PFSK-1 (cell line): ENCODE measurements at regions not wholly inside any gene's neighbourhood (a gene's known extent, or its start where the extent isn't known, plus 50 kb on each side); places are given as distances from the start of the nearest gene placed in this dataset.

Experiments used
- FOXP2 ChIP-seq: optimal IDR thresholded peaks from 2 replicates; pipeline ENCODE3; 2011; ENCODE audit warnings: borderline replicate concordance, control low read depth, inconsistent platforms; ENCODE audit not compliant: insufficient read depth; ENCODE audit errors: extremely low read length, extremely low read depth
- POLR2AphosphoS5 ChIP-seq: IDR thresholded peaks from 2 replicates; pipeline ENCODE4 v1.6.1; 2012; ENCODE audit warnings: low read depth, mild to moderate bottlenecking, control low read depth, low read length, moderate library complexity
- SIN3A ChIP-seq: IDR thresholded peaks from 2 replicates; pipeline ENCODE4 v1.6.1; 2012; ENCODE audit warnings: mild to moderate bottlenecking, low read length, moderate library complexity, borderline replicate concordance; ENCODE audit not compliant: insufficient read depth
- TAF1 ChIP-seq: IDR thresholded peaks from 2 replicates; pipeline ENCODE4 v1.6.1; 2012; ENCODE audit warnings: low read length, control low read depth, borderline replicate concordance; ENCODE audit not compliant: insufficient read depth
- TF ChIP-seq, protein P1 (sequence below), 2 experiments: IDR thresholded peaks; 2 replicates each; pipeline versions ENCODE4 v1.6.1 to v1.8.0; 2011 to 2012; ENCODE audit warnings: low read depth in 2 of 2, low read length in 2 of 2, control low read depth in 1 of 2, inconsistent platforms in 1 of 2, mild to moderate bottlenecking in 1 of 2, moderate library complexity in 1 of 2; ENCODE audit not compliant: insufficient read depth in 1 of 2

- TF ChIP-seq FOXP2, result no peak
- no peak for TF ChIP-seq POLR2AphosphoS5
- no peak for TF ChIP-seq TAF1
- no peak for TF ChIP-seq SIN3A
- TF ChIP-seq, protein P1, sequence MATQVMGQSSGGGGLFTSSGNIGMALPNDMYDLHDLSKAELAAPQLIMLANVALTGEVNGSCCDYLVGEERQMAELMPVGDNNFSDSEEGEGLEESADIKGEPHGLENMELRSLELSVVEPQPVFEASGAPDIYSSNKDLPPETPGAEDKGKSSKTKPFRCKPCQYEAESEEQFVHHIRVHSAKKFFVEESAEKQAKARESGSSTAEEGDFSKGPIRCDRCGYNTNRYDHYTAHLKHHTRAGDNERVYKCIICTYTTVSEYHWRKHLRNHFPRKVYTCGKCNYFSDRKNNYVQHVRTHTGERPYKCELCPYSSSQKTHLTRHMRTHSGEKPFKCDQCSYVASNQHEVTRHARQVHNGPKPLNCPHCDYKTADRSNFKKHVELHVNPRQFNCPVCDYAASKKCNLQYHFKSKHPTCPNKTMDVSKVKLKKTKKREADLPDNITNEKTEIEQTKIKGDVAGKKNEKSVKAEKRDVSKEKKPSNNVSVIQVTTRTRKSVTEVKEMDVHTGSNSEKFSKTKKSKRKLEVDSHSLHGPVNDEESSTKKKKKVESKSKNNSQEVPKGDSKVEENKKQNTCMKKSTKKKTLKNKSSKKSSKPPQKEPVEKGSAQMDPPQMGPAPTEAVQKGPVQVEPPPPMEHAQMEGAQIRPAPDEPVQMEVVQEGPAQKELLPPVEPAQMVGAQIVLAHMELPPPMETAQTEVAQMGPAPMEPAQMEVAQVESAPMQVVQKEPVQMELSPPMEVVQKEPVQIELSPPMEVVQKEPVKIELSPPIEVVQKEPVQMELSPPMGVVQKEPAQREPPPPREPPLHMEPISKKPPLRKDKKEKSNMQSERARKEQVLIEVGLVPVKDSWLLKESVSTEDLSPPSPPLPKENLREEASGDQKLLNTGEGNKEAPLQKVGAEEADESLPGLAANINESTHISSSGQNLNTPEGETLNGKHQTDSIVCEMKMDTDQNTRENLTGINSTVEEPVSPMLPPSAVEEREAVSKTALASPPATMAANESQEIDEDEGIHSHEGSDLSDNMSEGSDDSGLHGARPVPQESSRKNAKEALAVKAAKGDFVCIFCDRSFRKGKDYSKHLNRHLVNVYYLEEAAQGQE (IDR thresholded peaks at IDR 0.05; ENCODE audit: insufficient read depth in 1 of 2, low read depth in 2 of 2, low read length in 2 of 2), result no peak
Observed at GRCh38 chr5:164041105-164041504, 535.7 kb downstream of the MAT2B start.

DNA sequence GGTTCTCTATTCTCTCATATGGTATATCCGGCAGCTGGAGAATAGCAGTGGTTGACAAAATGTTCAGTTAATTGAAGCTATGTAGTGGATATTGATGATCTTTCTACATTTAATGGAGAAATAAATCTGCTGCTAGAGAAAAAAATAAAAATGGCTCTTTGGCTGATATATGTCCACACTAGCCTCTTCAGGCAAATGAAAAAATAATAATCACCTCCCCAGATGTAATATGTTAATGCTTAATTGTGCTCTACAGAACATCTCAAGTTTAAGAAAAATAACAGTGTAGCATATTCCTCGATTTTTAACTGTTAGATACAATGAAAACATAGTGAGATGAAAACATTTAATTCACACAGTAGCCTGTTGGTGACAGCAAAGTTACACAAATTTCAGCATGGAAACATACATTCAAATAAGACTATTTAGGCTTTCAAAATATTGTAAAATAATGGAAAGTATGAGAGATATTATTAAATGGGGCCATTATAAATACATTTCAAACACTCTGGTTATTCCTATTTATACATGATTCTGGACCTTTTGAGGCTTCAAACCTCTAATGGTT lies 543.0 kb downstream of the MAT2B start:
- TF ChIP-seq, protein P1 (IDR thresholded peaks at IDR 0.05; ENCODE audit: insufficient read depth in 1 of 2, low read depth in 2 of 2, low read length in 2 of 2), result no peak
- no peak for TF ChIP-seq FOXP2
- no peak for TF ChIP-seq POLR2AphosphoS5
- TF ChIP-seq SIN3A, result no peak
- no peak for TF ChIP-seq TAF1

- TF ChIP-seq POLR2AphosphoS5 (no peak), TAF1 (no peak), SIN3A (no peak), FOXP2 (no peak)
- TF ChIP-seq, protein P1 (IDR thresholded peaks at IDR 0.05; ENCODE audit: insufficient read depth in 1 of 2, low read depth in 2 of 2, low read length in 2 of 2), result no peak
Observed at GRCh38 chr5:164051745-164052144, 546.3 kb downstream of the MAT2B start.

- no peak for TF ChIP-seq FOXP2
- no peak for TF ChIP-seq SIN3A
- TF ChIP-seq TAF1, result no peak
- TF ChIP-seq, protein P1 (IDR thresholded peaks at IDR 0.05; ENCODE audit: insufficient read depth in 1 of 2, low read depth in 2 of 2, low read length in 2 of 2), result no peak
- no peak for TF ChIP-seq POLR2AphosphoS5
Observed at GRCh38 chr5:164052536-164053093, 547.2 kb downstream of the MAT2B start.
